HepG2 (cell line): ENCODE measurements at regions not wholly inside any gene's neighbourhood (a gene's known extent, or its start where the extent isn't known, plus 50 kb on each side); places are given as distances from the start of the nearest gene placed in this dataset.

Source experiments
- ATAC-seq: fragments of 200-7000 bp; cut with Tn5 transposase; 3 replicates; pipeline ENCODE4 v1.9.1; 2020; ENCODE audit warnings: mild to moderate bottlenecking, moderate library complexity
- BruUV-seq: library from RNA; stranded (reverse); fragments of 400-500 nt; replicated peaks from 2 replicates; lab custom pipeline; 2021; lab: Mats Ljungman, UMichigan
- CTCF ChIA-PET: fragments of 300-600 bp; formaldehyde crosslinking; extraction: SDS; loops from one replicate; lab custom pipeline; 2021; ENCODE audit warnings: low total read pairs, inconsistent platforms, low intra/inter-chr PET ratio; lab: Yijun Ruan, JAX
- POLR2A ChIA-PET: fragments of 350-600 bp; sonication (Branson Sonifier 250); formaldehyde crosslinking; loops from one replicate; lab custom pipeline; 2020; ENCODE audit warnings: antibody characterized with exemption, inconsistent platforms; lab: Yijun Ruan, JAX
- DNase-seq: peaks from one replicate; pipeline ENCODE4 v3.0.0-alpha.2; 2015; ENCODE audit warnings: low spot score
- FAIRE-seq: peaks from 3 replicates; lab custom pipeline; 2011; peaks lifted over from hg19 to GRCh38; lab: Jason Lieb, UNC
- H2AFZ ChIP-seq: one replicate; pipeline ENCODE4 v1.6.1; 2011; ENCODE audit warnings: low read length, inconsistent platforms
- H3K27ac ChIP-seq: fragments of 300-600 bp; 3 replicates; pipeline ENCODE4 v1.8.0; 2011; ENCODE audit warnings: mixed run types, mild to moderate bottlenecking, mixed read lengths, low read length, inconsistent platforms; ENCODE audit not compliant: insufficient read depth; ENCODE audit errors: extremely low read length
- H3K27me3 ChIP-seq, 2 experiments: fragments of 200-600 bp in 1 of 2; 2 replicates in 1 of 2; 3 replicates in 1 of 2; pipeline versions ENCODE4 v1.6.0 to v1.8.0; 2011; ENCODE audit warnings: low read length in 2 of 2, mild to moderate bottlenecking in 2 of 2, moderate library complexity in 2 of 2, inconsistent platforms in 1 of 2; ENCODE audit not compliant: insufficient read depth in 2 of 2, control insufficient read depth in 1 of 2
- H3K36me3 ChIP-seq, 2 experiments: fragments of 200-600 bp in 1 of 2; replicated peaks in 1 of 2; 2 replicates in 1 of 2; 3 replicates in 1 of 2; pipeline versions ENCODE4 v1.5.1 to v1.8.0; 2011; ENCODE audit warnings: low read length in 2 of 2, inconsistent platforms in 1 of 2; ENCODE audit not compliant: insufficient read depth in 2 of 2, control insufficient read depth in 1 of 2
- H3K4me1 ChIP-seq: 2 replicates; pipeline ENCODE4 v1.5.1; 2012; ENCODE audit warnings: low read length, inconsistent platforms; ENCODE audit not compliant: insufficient read depth
- H3K4me2 ChIP-seq: 2 replicates; pipeline ENCODE4 v1.6.0; 2011; ENCODE audit warnings: low read depth, low read length, inconsistent platforms
- H3K4me3 ChIP-seq, 3 experiments: fragments of 200-600 bp in 1 of 3; sonication (generic), shearing (Covaris generic) in 1 of 3; replicated peaks in 1 of 3; 2 replicates each; pipeline ENCODE4 v1.5.1; 2011 to 2016; ENCODE audit warnings: low read length in 3 of 3, inconsistent platforms in 2 of 3, low read depth in 2 of 3, mild to moderate bottlenecking in 2 of 3, control low read depth in 1 of 3, mixed read lengths in 1 of 3; ENCODE audit not compliant: insufficient read depth in 1 of 3
- H3K79me2 ChIP-seq: one replicate; pipeline ENCODE4 v1.6.1; 2011; ENCODE audit warnings: low read length, inconsistent platforms; ENCODE audit not compliant: insufficient read depth
- H3K9ac ChIP-seq: 2 replicates; pipeline ENCODE4 v1.6.0; 2011; ENCODE audit warnings: mild to moderate bottlenecking, low read depth, low read length, inconsistent platforms; ENCODE audit not compliant: insufficient read depth
- H3K9me3 ChIP-seq: 2 replicates; pipeline ENCODE4 v1.5.1; 2012; ENCODE audit warnings: mild to moderate bottlenecking, low read length
- H4K20me1 ChIP-seq: 2 replicates; pipeline ENCODE4 v1.6.0; 2011; ENCODE audit warnings: inconsistent platforms, mild to moderate bottlenecking, low read length, moderate library complexity; ENCODE audit not compliant: insufficient read depth
- CTCF ChIP-seq: sonication (generic); formaldehyde crosslinking; IDR thresholded peaks from 2 replicates; pipeline ENCODE4 v1.5.0; 2020; ENCODE audit warnings: mild to moderate bottlenecking, missing genetic modification reagents, moderate library complexity
- LRRFIP1 ChIP-seq: sonication (generic); formaldehyde crosslinking; conservative IDR thresholded peaks from 2 replicates; pipeline ENCODE4 v1.4.0; 2020; ENCODE audit warnings: missing genetic modification reagents
- NFYC ChIP-seq: IDR thresholded peaks from 2 replicates; pipeline ENCODE4 v1.6.1; 2016; ENCODE audit warnings: missing genetic modification reagents, missing compliant biosample characterization
- RAD21 ChIP-seq: fragments of 450-650 bp; formaldehyde crosslinking; IDR thresholded peaks from 2 replicates; pipeline ENCODE4 v1.5.0; 2020; ENCODE audit warnings: mild to moderate bottlenecking
- SMC3 ChIP-seq: IDR thresholded peaks from 2 replicates; pipeline ENCODE4 v1.6.1; 2011; ENCODE audit warnings: low read length, improper control_type of control experiment
- SRSF9 ChIP-seq: fragments of 200-400 bp; formaldehyde crosslinking; IDR thresholded peaks from 2 replicates; pipeline ENCODE4 v1.6.1; 2018; ENCODE audit warnings: borderline replicate concordance, mild to moderate bottlenecking, low read depth, low read length; ENCODE audit not compliant: insufficient read depth, poor library complexity, severe bottlenecking
- STAG1 ChIP-seq: sonication (generic); formaldehyde crosslinking; IDR thresholded peaks from 2 replicates; pipeline ENCODE4 v1.4.0; 2020; ENCODE audit warnings: missing genetic modification reagents
- WGBS: methylation state at CpG from one replicate; pipeline ENCODE4 v1.1.6; 2017; ENCODE audit warnings: low lambda C conversion rate; 5-methylcytosine and 5-hydroxymethylcytosine counted together
- in situ Hi-C: cut with HindIII; loops from 2 replicates; pipeline ENCODE4 v1.10.0; 2017; ENCODE audit warnings: low pct_unique_long_range_greater_than_20kb; ENCODE audit not compliant: extremely low pct_ligation_motif_present
- intact Hi-C: fragments of 100-400 bp; cut with micrococcal nuclease; formaldehyde crosslinking; loops from one replicate; pipeline ENCODE4 v1.10.0; 2022; ENCODE audit not compliant: unreplicated experiment

- Histone ChIP-seq H2AFZ (no peak overlapping the region), H3K27me3 (peaks cover 0 to 6% of the 10 kb centered on the region in 2 experiments; a peak in 2 of 5 replicates), H3K27ac (no peak overlapping the region), H3K4me2 (no peak overlapping the region), H3K4me1 (no peaks in the 10 kb centered on the region), H3K36me3 (no peaks in the 10 kb centered on the region), H4K20me1 (no peaks in the 10 kb centered on the region), H3K79me2 (no peaks in the 10 kb centered on the region), H3K9me3 (no peaks in the 10 kb centered on the region), H3K9ac (no peak overlapping the region), H3K4me3 (no peak overlapping the region)
- TF ChIP-seq LRRFIP1: no peak
- TF ChIP-seq RAD21 (CRISPR knock-in tag): 0 out of 2 replicates have a peak, but pooled peaks have one; percentile 25
- TF ChIP-seq CTCF: peak; percentile 69
- TF ChIP-seq NFYC: no peak
- TF ChIP-seq SRSF9: no peak
- TF ChIP-seq STAG1 (CRISPR knock-in tag): peak; percentile 85
- peak; percentile 63 for TF ChIP-seq SMC3
- intact Hi-C loops: loop anchor here (1.0 kb wide), 2 partner anchors 910 to 932 kb away; no protein-coding TSS in a partner anchor
- peak; percentile 70 for ATAC-seq
- peak; percentile 52 for DNase-seq
- POLR2A ChIA-PET: no interaction called here
- CTCF ChIA-PET: interaction anchor here (1.2 to 2.2 kb wide), 3 partner anchors 910 to 932 kb away, joined by 3 to 37 read pairs (median 21); no protein-coding TSS in a partner anchor
- in situ Hi-C loops: loop anchor here (10.0 kb wide), 1 partner anchor 909 kb away; no protein-coding TSS in a partner anchor
- no peak for FAIRE-seq
- WGBS: 2% methylated on average over 9 of the region's 9 CpGs
- BruUV-seq: no TSS peak
These were observed 903.1 kb downstream of the SLITRK6 start for GRCh38 chr13:84896128-84896527.
